Right lobe of liver (tissue), 6 donors: ENCODE measurements at regions not wholly inside any gene's neighbourhood (a gene's known extent, or its start where the extent isn't known, plus 50 kb on each side); places are given as distances from the start of the nearest gene placed in this dataset.

ENCODE experiments used
- ATAC-seq, 4 donors: fragments of 200-7000 bp; cut with Tn5 transposase; one replicate each; pipeline ENCODE4 v1.9.1; 2020; ENCODE audit warnings: mild to moderate bottlenecking in 4 of 4, moderate library complexity in 4 of 4
- DNase-seq, 3 donors: peaks; one replicate each; pipeline ENCODE4 v3.0.0-alpha.2; 2020
- H3K27ac ChIP-seq, 3 donors: fragments of 200-600 bp; one replicate each; pipeline ENCODE4 v1.8.0; 2022
- H3K27me3 ChIP-seq, 2 donors: fragments of 200-600 bp; one replicate each; pipeline ENCODE4 v1.8.0; 2022
- H3K36me3 ChIP-seq, 4 donors: fragments of 200-600 bp; sonication (generic) in 1 of 4; one replicate each; pipeline versions ENCODE4 v1.5.1 to v1.8.0; 2017 to 2022; ENCODE audit warnings: control low read depth in 1 of 4
- H3K4me1 ChIP-seq, 4 donors: fragments of 200-600 bp; sonication (generic) in 1 of 4; one replicate each; pipeline versions ENCODE4 v1.5.1 to v1.8.0; 2017 to 2022; ENCODE audit warnings: control low read depth in 1 of 4
- H3K4me3 ChIP-seq, 3 donors: fragments of 200-600 bp; one replicate each; pipeline ENCODE4 v1.8.0; 2022
- H3K9me3 ChIP-seq, 4 donors: fragments of 200-600 bp; sonication (generic) in 1 of 4; one replicate each; pipeline versions ENCODE4 v1.5.1 to v1.8.0; 2017 to 2022; ENCODE audit warnings: control low read depth in 1 of 4
- CTCF ChIP-seq, 4 donors: fragments of 200-600 bp in 3 of 4; fragments of 450-650 bp in 1 of 4; IDR thresholded peaks; one replicate each; pipeline versions ENCODE4 v1.5.1 to v1.8.0; 2016 to 2022; ENCODE audit warnings: antibody characterized with exemption in 4 of 4, mild to moderate bottlenecking in 2 of 4
- POLR2A ChIP-seq: fragments of 450-650 bp; IDR thresholded peaks from one replicate; pipeline ENCODE4 v1.6.1; 2017; ENCODE audit warnings: antibody characterized with exemption, mild to moderate bottlenecking
- WGBS: methylation state at CpG from one replicate; pipeline ENCODE4 v1.1.6; 2018; ENCODE audit warnings: low coverage, low lambda C conversion rate; ENCODE audit not compliant: insufficient coverage; ENCODE audit errors: missing lambda C conversion rate; 5-methylcytosine and 5-hydroxymethylcytosine counted together
- intact Hi-C, 2 donors: fragments of 100-400 bp; cut with DNase I; formaldehyde crosslinking; loops; one replicate each; pipeline versions ENCODE4 v1.11.2 to v1.14.1; 2022
- donor health status: DM: no; HTN: yes; CAD: no.
- donor health status: DM: no; HTN: no; CAD: no.
- donor health status: DM: no; HTN: no; CAD: no.
- donor health status: DM: no; HTN: yes; CAD: no.
- donor health status: DM: no; HTN: yes; CAD: no.

- Histone ChIP-seq H3K27me3 (no peaks in the 10 kb centered on the region), H3K4me1 (no peaks in the 10 kb centered on the region), H3K27ac (no peak overlapping the region), H3K4me3 (no peak overlapping the region), H3K9me3 (no peaks in the 10 kb centered on the region), H3K36me3 (no peaks in the 10 kb centered on the region)
- TF ChIP-seq CTCF (IDR thresholded peaks at IDR 0.05) (no peak), POLR2A (no peak)
- intact Hi-C loops: no loop called here
- 59% methylated on average over 4 of the region's 4 CpGs for WGBS
- ATAC-seq: no peak
- no peak for DNase-seq
These were observed 61.2 kb upstream of the OTOGL start for GRCh38 chr12:80038062-80038560.

- no peak for DNase-seq
- 37% methylated on average over 2 of the region's 2 CpGs for WGBS
- no peaks in the 10 kb centered on the region for H3K9me3 ChIP-seq
- H3K27ac ChIP-seq: no peak overlapping the region
- H3K27me3 ChIP-seq: no peaks in the 10 kb centered on the region
- no peak for ATAC-seq
- intact Hi-C loops: no loop called here
- no peaks in the 10 kb centered on the region for H3K4me1 ChIP-seq
- no peak overlapping the region for H3K4me3 ChIP-seq
- H3K36me3 ChIP-seq: no peaks in the 10 kb centered on the region
- TF ChIP-seq POLR2A: no peak
- no peak for TF ChIP-seq CTCF (IDR thresholded peaks at IDR 0.05)
These were observed 65.9 kb upstream of the OTOGL start for GRCh38 chr12:80033448-80033847.

- DNase-seq: no peak
- WGBS: 25% methylated on average over 1 of the region's 1 CpG
- Histone ChIP-seq H3K27me3 (no peaks in the 10 kb centered on the region), H3K27ac (no peak overlapping the region), H3K9me3 (no peaks in the 10 kb centered on the region), H3K36me3 (no peaks in the 10 kb centered on the region), H3K4me3 (no peak overlapping the region), H3K4me1 (no peaks in the 10 kb centered on the region)
- ATAC-seq: no peak
- intact Hi-C loops: no loop called here
- no peak for TF ChIP-seq POLR2A
These were observed 66.4 kb upstream of the OTOGL start for GRCh38 chr12:80032946-80033345.

- Histone ChIP-seq H3K36me3 (no peaks in the 10 kb centered on the region), H3K27me3 (no peaks in the 10 kb centered on the region), H3K27ac (no peak overlapping the region), H3K4me1 (no peaks in the 10 kb centered on the region), H3K9me3 (no peaks in the 10 kb centered on the region), H3K4me3 (no peak overlapping the region)
- TF ChIP-seq CTCF (IDR thresholded peaks at IDR 0.05) (no peak), POLR2A (no peak)
- DNase-seq (no peak), ATAC-seq (no peak)
- intact Hi-C loops: no loop called here
- 65% methylated on average over 1 of the region's 1 CpG for WGBS
These were observed 68.1 kb upstream of the OTOGL start for GRCh38 chr12:80031229-80031628.

GRCh38 chr12:80025638-80026037, 73.7 kb upstream of the OTOGL start:
- no peak for TF ChIP-seq POLR2A
- no peak for TF ChIP-seq CTCF (IDR thresholded peaks at IDR 0.05)
- no peak for DNase-seq
- no peak overlapping the region for H3K27ac ChIP-seq
- intact Hi-C loops: no loop called here
- no peaks in the 10 kb centered on the region for H3K4me1 ChIP-seq
- ATAC-seq: no peak
- H3K36me3 ChIP-seq: no peaks in the 10 kb centered on the region
- no peak overlapping the region for H3K4me3 ChIP-seq
- H3K27me3 ChIP-seq: no peaks in the 10 kb centered on the region
- H3K9me3 ChIP-seq: no peaks in the 10 kb centered on the region
